HepG2 (cell line): ENCODE measurements at regions not wholly inside any gene's neighbourhood (a gene's known extent, or its start where the extent isn't known, plus 50 kb on each side); places are given as distances from the start of the nearest gene placed in this dataset.
A peak's percentile ranks its signal among the peaks of the same experiment; 100 is the strongest.

ENCODE experiments used
- ATAC-seq: fragments of 200-7000 bp; cut with Tn5 transposase; 3 replicates; pipeline ENCODE4 v1.9.1; 2020; ENCODE audit warnings: mild to moderate bottlenecking, moderate library complexity
- BruUV-seq: library from RNA; stranded (reverse); fragments of 400-500 nt; replicated peaks from 2 replicates; lab custom pipeline; 2021; lab: Mats Ljungman, UMichigan
- CTCF ChIA-PET: fragments of 300-600 bp; formaldehyde crosslinking; extraction: SDS; loops from one replicate; lab custom pipeline; 2021; ENCODE audit warnings: low total read pairs, inconsistent platforms, low intra/inter-chr PET ratio; lab: Yijun Ruan, JAX
- POLR2A ChIA-PET: fragments of 350-600 bp; sonication (Branson Sonifier 250); formaldehyde crosslinking; loops from one replicate; lab custom pipeline; 2020; ENCODE audit warnings: antibody characterized with exemption, inconsistent platforms; lab: Yijun Ruan, JAX
- DNase-seq: peaks from one replicate; pipeline ENCODE4 v3.0.0-alpha.2; 2015; ENCODE audit warnings: low spot score
- FAIRE-seq: peaks from 3 replicates; lab custom pipeline; 2011; peaks lifted over from hg19 to GRCh38; lab: Jason Lieb, UNC
- H2AFZ ChIP-seq: one replicate; pipeline ENCODE4 v1.6.1; 2011; ENCODE audit warnings: low read length, inconsistent platforms
- H3K27ac ChIP-seq: fragments of 300-600 bp; 3 replicates; pipeline ENCODE4 v1.8.0; 2011; ENCODE audit warnings: mixed run types, mild to moderate bottlenecking, mixed read lengths, low read length, inconsistent platforms; ENCODE audit not compliant: insufficient read depth; ENCODE audit errors: extremely low read length
- H3K27me3 ChIP-seq, 2 experiments: fragments of 200-600 bp in 1 of 2; 2 replicates in 1 of 2; 3 replicates in 1 of 2; pipeline versions ENCODE4 v1.6.0 to v1.8.0; 2011; ENCODE audit warnings: low read length in 2 of 2, mild to moderate bottlenecking in 2 of 2, moderate library complexity in 2 of 2, inconsistent platforms in 1 of 2; ENCODE audit not compliant: insufficient read depth in 2 of 2, control insufficient read depth in 1 of 2
- H3K36me3 ChIP-seq, 2 experiments: fragments of 200-600 bp in 1 of 2; replicated peaks in 1 of 2; 2 replicates in 1 of 2; 3 replicates in 1 of 2; pipeline versions ENCODE4 v1.5.1 to v1.8.0; 2011; ENCODE audit warnings: low read length in 2 of 2, inconsistent platforms in 1 of 2; ENCODE audit not compliant: insufficient read depth in 2 of 2, control insufficient read depth in 1 of 2
- H3K4me1 ChIP-seq: 2 replicates; pipeline ENCODE4 v1.5.1; 2012; ENCODE audit warnings: low read length, inconsistent platforms; ENCODE audit not compliant: insufficient read depth
- H3K4me2 ChIP-seq: 2 replicates; pipeline ENCODE4 v1.6.0; 2011; ENCODE audit warnings: low read depth, low read length, inconsistent platforms
- H3K4me3 ChIP-seq, 3 experiments: fragments of 200-600 bp in 1 of 3; sonication (generic), shearing (Covaris generic) in 1 of 3; replicated peaks in 1 of 3; 2 replicates each; pipeline ENCODE4 v1.5.1; 2011 to 2016; ENCODE audit warnings: low read length in 3 of 3, inconsistent platforms in 2 of 3, low read depth in 2 of 3, mild to moderate bottlenecking in 2 of 3, control low read depth in 1 of 3, mixed read lengths in 1 of 3; ENCODE audit not compliant: insufficient read depth in 1 of 3
- H3K79me2 ChIP-seq: one replicate; pipeline ENCODE4 v1.6.1; 2011; ENCODE audit warnings: low read length, inconsistent platforms; ENCODE audit not compliant: insufficient read depth
- H3K9ac ChIP-seq: 2 replicates; pipeline ENCODE4 v1.6.0; 2011; ENCODE audit warnings: mild to moderate bottlenecking, low read depth, low read length, inconsistent platforms; ENCODE audit not compliant: insufficient read depth
- H3K9me3 ChIP-seq: 2 replicates; pipeline ENCODE4 v1.5.1; 2012; ENCODE audit warnings: mild to moderate bottlenecking, low read length
- H4K20me1 ChIP-seq: 2 replicates; pipeline ENCODE4 v1.6.0; 2011; ENCODE audit warnings: inconsistent platforms, mild to moderate bottlenecking, low read length, moderate library complexity; ENCODE audit not compliant: insufficient read depth
- FOXA1 ChIP-seq, 2 experiments: fragments of 450-650 bp in 1 of 2; sonication (generic) in 1 of 2; formaldehyde crosslinking in 1 of 2; IDR thresholded peaks; 2 replicates each; pipeline versions ENCODE4 v1.4.0 to v1.6.1; 2016 to 2020; ENCODE audit warnings: missing genetic modification reagents in 1 of 2
- HINFP ChIP-seq: sonication (generic); formaldehyde crosslinking; IDR thresholded peaks from 2 replicates; pipeline ENCODE4 v1.4.0; 2020; ENCODE audit warnings: low read depth, mild to moderate bottlenecking, missing genetic modification reagents
- ZBTB3 ChIP-seq: sonication (generic); formaldehyde crosslinking; IDR thresholded peaks from 2 replicates; pipeline ENCODE4 v1.4.0; 2020; ENCODE audit warnings: low read depth, mild to moderate bottlenecking, moderate library complexity, missing genetic modification reagents, borderline replicate concordance
- ZBTB33 ChIP-seq: sonication (generic); formaldehyde crosslinking; IDR thresholded peaks from 2 replicates; pipeline ENCODE4 v1.4.0; 2020; ENCODE audit warnings: missing genetic modification reagents
- ZHX1 ChIP-seq: sonication (generic); formaldehyde crosslinking; IDR thresholded peaks from 2 replicates; pipeline ENCODE4 v1.8.1; 2022; ENCODE audit warnings: low read depth, mild to moderate bottlenecking, missing genetic modification reagents
- WGBS: methylation state at CpG from one replicate; pipeline ENCODE4 v1.1.6; 2017; ENCODE audit warnings: low lambda C conversion rate; 5-methylcytosine and 5-hydroxymethylcytosine counted together
- in situ Hi-C: cut with HindIII; loops from 2 replicates; pipeline ENCODE4 v1.10.0; 2017; ENCODE audit warnings: low pct_unique_long_range_greater_than_20kb; ENCODE audit not compliant: extremely low pct_ligation_motif_present
- intact Hi-C: fragments of 100-400 bp; cut with micrococcal nuclease; formaldehyde crosslinking; loops from one replicate; pipeline ENCODE4 v1.10.0; 2022; ENCODE audit not compliant: unreplicated experiment

GRCh38 chr19:29076963-29077362 lies 136.0 kb downstream of the UQCRFS1 start:
- no peaks in the 10 kb centered on the region for H3K27me3 ChIP-seq
- BruUV-seq = no TSS peak

More at GRCh38 chr19:29076963-29077362, 136.0 kb downstream of the UQCRFS1 start:
- Histone ChIP-seq H3K79me2 (no peaks in the 10 kb centered on the region), H3K9ac (no peak overlapping the region), H3K4me2 (no peak overlapping the region), H3K36me3 (no peaks in the 10 kb centered on the region), H3K4me1 (0 out of 2 replicates have a peak, but pooled peaks cover 6% of the 10 kb centered on the region), H2AFZ (no peak overlapping the region), H3K9me3 (no peaks in the 10 kb centered on the region), H3K4me3 (no peak overlapping the region)
- ChIA-PET POLR2A (no interaction called here), CTCF (no interaction called here)
- FAIRE-seq = no peak
- WGBS = 36% methylated on average over 4 of the region's 4 CpGs
- in situ Hi-C loops = no loop called here
- TF ChIP-seq ZBTB33 = no peak
- TF ChIP-seq ZHX1 (CRISPR knock-in tag) = no peak
- TF ChIP-seq HINFP (CRISPR knock-in tag) = no peak
- peak; percentile 13; the same call in 1 of the 2 replicates for TF ChIP-seq FOXA1 (IDR thresholded peaks at IDR 0.05)
- TF ChIP-seq FOXA1 (CRISPR knock-in tag; IDR thresholded peaks at IDR 0.05) = no peak
- no peak for TF ChIP-seq ZBTB3
- TF ChIP-seq, all 625 proteins: peak for 1
- intact Hi-C loops = no loop called here
- H3K27ac ChIP-seq = no peak overlapping the region
- ATAC-seq (no peak), DNase-seq (no peak)
- no peaks in the 10 kb centered on the region for H4K20me1 ChIP-seq
